ENCODE measurements at regions not wholly inside any gene's neighbourhood (a gene's known extent, or its start where the extent isn't known, plus 50 kb on each side); places are given as distances from the start of the nearest gene placed in this dataset.

- Histone ChIP-seq H3K4me3 (no peak overlapping the region), H3K36me3 (ENCODE audit: low read depth, missing control alignments) (no peaks in the 10 kb centered on the region), H3K4me1 (no peaks in the 10 kb centered on the region), H3K9me3 (no peaks in the 10 kb centered on the region), H3K27me3 (no peaks in the 10 kb centered on the region), H3K27ac (no peak overlapping the region)
- DNase-seq, result no peak
- TF ChIP-seq CTCF (IDR thresholded peaks at IDR 0.05), result no peak
- TF ChIP-seq POLR2A (IDR thresholded peaks at IDR 0.05), result no peak
- 93 to 98% methylated on average over 6 of the region's 6 CpGs for WGBS, 2 donors
- intact Hi-C loops (cut with DNase I; ENCODE audit: low total_unique reads), result no loop called here
Observed at GRCh38 chr7:41193738-41194282, 509.1 kb downstream of the INHBA start.

- DNase-seq, result no peak
- WGBS, 2 donors, result 47 to 54% methylated on average over 2 of the region's 2 CpGs
- Histone ChIP-seq H3K27me3 (no peaks in the 10 kb centered on the region), H3K27ac (no peak overlapping the region), H3K36me3 (ENCODE audit: low read depth, missing control alignments) (no peaks in the 10 kb centered on the region), H3K9me3 (no peaks in the 10 kb centered on the region), H3K4me1 (no peaks in the 10 kb centered on the region), H3K4me3 (no peak overlapping the region)
- intact Hi-C loops (cut with DNase I; ENCODE audit: low total_unique reads), result no loop called here
- TF ChIP-seq POLR2A (IDR thresholded peaks at IDR 0.05), result no peak
- TF ChIP-seq CTCF (IDR thresholded peaks at IDR 0.05), result no peak
Observed at GRCh38 chr7:41190581-41190980, 512.3 kb downstream of the INHBA start.

GRCh38 chr7:41189866-41190265, 513.0 kb downstream of the INHBA start:
- H3K36me3 ChIP-seq (ENCODE audit: low read depth, missing control alignments), result no peaks in the 10 kb centered on the region
- no peak for DNase-seq
- H3K27me3 ChIP-seq, result no peaks in the 10 kb centered on the region
- intact Hi-C loops (cut with DNase I; ENCODE audit: low total_unique reads), result no loop called here
- H3K4me3 ChIP-seq, result no peak overlapping the region
- H3K4me1 ChIP-seq, result no peaks in the 10 kb centered on the region
- WGBS, 2 donors, result 76 to 79% methylated on average over 2 of the region's 2 CpGs
- no peaks in the 10 kb centered on the region for H3K9me3 ChIP-seq
- H3K27ac ChIP-seq, result no peak overlapping the region
- TF ChIP-seq CTCF (IDR thresholded peaks at IDR 0.05) (no peak), POLR2A (IDR thresholded peaks at IDR 0.05) (no peak)

- intact Hi-C loops (cut with DNase I; ENCODE audit: low total_unique reads), result no loop called here
- TF ChIP-seq POLR2A (IDR thresholded peaks at IDR 0.05) (no peak), CTCF (IDR thresholded peaks at IDR 0.05) (no peak)
- Histone ChIP-seq H3K27ac (no peak overlapping the region), H3K4me3 (no peak overlapping the region), H3K4me1 (no peaks in the 10 kb centered on the region), H3K27me3 (no peaks in the 10 kb centered on the region), H3K36me3 (ENCODE audit: low read depth, missing control alignments) (no peaks in the 10 kb centered on the region), H3K9me3 (no peaks in the 10 kb centered on the region)
- DNase-seq, result no peak
- WGBS, 2 donors, result 54 to 57% methylated on average over 8 of the region's 8 CpGs
Observed at GRCh38 chr7:41188163-41189130, 514.4 kb downstream of the INHBA start.
